SK-N-DZ (cell line): ENCODE measurements at regions not wholly inside any gene's neighbourhood (a gene's known extent, or its start where the extent isn't known, plus 50 kb on each side); places are given as distances from the start of the nearest gene placed in this dataset.

ENCODE experiments used
- DNase-seq: peaks from one replicate; pipeline ENCODE4 v3.0.0-alpha.2; 2015; ENCODE audit warnings: low spot score

- no peak for DNase-seq
Observed at GRCh38 chr1:34478515-34479076, 276.3 kb upstream of the GJB5 start.

GRCh38 chr1:34479731-34480130 lies 275.1 kb upstream of the GJB5 start:
- DNase-seq, result no peak

- DNase-seq, result no peak
Observed at GRCh38 chr1:34488080-34488708, 266.7 kb upstream of the GJB5 start.

GRCh38 chr1:34500451-34500850 lies 254.4 kb upstream of the GJB5 start:
- DNase-seq, result no peak

- no peak for DNase-seq
Observed at GRCh38 chr1:34511802-34512201, 243.0 kb upstream of the GJB5 start.

GRCh38 chr1:34518146-34518699 lies 236.6 kb upstream of the GJB5 start:
- DNase-seq, result no peak

- no peak for DNase-seq
Observed at GRCh38 chr1:34520111-34520510, 234.7 kb upstream of the GJB5 start.

- no peak for DNase-seq
Observed at GRCh38 chr1:34524783-34525182, 230.1 kb upstream of the GJB5 start.

- DNase-seq, result no peak
Observed at GRCh38 chr1:34529935-34530859, 224.7 kb upstream of the GJB5 start.

GRCh38 chr1:34532113-34532512 lies 222.7 kb upstream of the GJB5 start:
- no peak for DNase-seq

GRCh38 chr1:34538481-34538880 lies 216.4 kb upstream of the GJB5 start:
- DNase-seq, result no peak

- no peak for DNase-seq
Observed at GRCh38 chr1:34547046-34547674, 207.7 kb upstream of the GJB5 start.

GRCh38 chr1:34549199-34549598 lies 205.6 kb upstream of the GJB5 start:
- DNase-seq, result peak; percentile 2

- no peak for DNase-seq
Observed at GRCh38 chr1:34578306-34578705, 176.5 kb upstream of the GJB5 start.

- DNase-seq, result no peak
Observed at GRCh38 chr1:34582356-34582755, 172.5 kb upstream of the GJB5 start.

- DNase-seq, result no peak
Observed at GRCh38 chr1:34587761-34588160, 167.1 kb upstream of the GJB5 start.

- DNase-seq, result no peak
Observed at GRCh38 chr1:34590211-34590623, 164.6 kb upstream of the GJB5 start.

GRCh38 chr1:34591751-34592629 lies 162.9 kb upstream of the GJB5 start:
- no peak for DNase-seq

- DNase-seq, result peak; percentile 20
Observed at GRCh38 chr1:34597877-34598514, 156.9 kb upstream of the GJB5 start.

GRCh38 chr1:34602907-34603306 lies 151.9 kb upstream of the GJB5 start:
- no peak for DNase-seq
